GM19395 (cell line): ENCODE measurements at regions not wholly inside any gene's neighbourhood (a gene's known extent, or its start where the extent isn't known, plus 50 kb on each side); places are given as distances from the start of the nearest gene placed in this dataset.

Experiments
- ATAC-seq: cut with Tn5 transposase; IDR thresholded peaks from one replicate; pipeline ENCODE4 v1.9.1; 2021; ENCODE audit warnings: mild to moderate bottlenecking, moderate library complexity; ENCODE audit not compliant: unreplicated experiment

DNA sequence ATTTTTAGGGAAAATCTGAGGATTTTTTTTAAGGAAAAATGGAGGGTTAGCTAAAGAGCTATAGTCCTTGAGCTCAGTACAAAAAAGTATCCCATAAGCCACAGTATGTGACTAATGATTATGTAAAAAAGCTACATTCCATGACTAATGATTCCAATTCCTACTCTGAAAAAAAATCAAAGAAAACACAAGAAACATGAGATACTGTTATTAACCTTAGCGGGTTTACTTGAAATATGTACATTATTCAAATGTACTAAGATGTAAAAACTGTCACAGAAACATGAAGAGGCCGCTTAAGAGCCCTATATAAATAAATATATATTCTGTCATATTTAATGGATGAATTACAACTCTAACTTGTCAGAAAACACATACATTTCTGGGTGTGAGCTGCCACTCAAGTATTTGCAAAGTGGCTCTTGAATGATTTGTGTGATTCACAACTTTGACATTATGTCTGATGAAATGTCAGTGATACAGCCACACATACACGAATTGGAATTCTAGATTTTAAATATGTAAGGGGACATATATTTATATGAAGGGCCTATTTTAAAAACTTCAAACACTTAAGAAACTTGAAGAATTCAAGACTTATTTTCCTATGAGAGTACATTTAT is 518.7 kb upstream of the SUCLG2 start:
- ATAC-seq: no peak

GRCh38 chr3:68172039-68172438 is 517.6 kb upstream of the SUCLG2 start:
- ATAC-seq: no peak

- ATAC-seq: no peak
These were observed 509.6 kb upstream of the SUCLG2 start for GRCh38 chr3:68163968-68164367.

- ATAC-seq: no peak
These were observed 508.6 kb upstream of the SUCLG2 start for GRCh38 chr3:68163062-68163461.

DNA sequence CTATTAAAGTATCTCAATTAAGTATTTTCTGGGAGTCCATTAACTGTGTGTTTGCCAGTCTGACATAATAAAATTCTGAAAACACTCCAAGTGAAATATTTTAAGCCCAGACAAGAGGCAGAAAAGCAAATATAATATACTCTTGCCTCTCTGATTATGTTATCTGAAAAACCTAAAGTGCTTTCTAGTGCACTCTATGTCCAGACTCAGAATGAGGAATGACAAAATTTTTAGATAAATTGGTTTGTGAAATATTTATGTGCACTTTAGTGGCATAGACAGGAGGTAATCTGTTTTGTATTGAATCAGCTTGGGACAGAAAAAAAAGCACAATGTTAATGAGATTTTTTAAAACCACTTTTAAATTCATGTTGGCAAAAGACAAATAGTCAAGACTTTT is 508.2 kb upstream of the SUCLG2 start:
- ATAC-seq: no peak

DNA sequence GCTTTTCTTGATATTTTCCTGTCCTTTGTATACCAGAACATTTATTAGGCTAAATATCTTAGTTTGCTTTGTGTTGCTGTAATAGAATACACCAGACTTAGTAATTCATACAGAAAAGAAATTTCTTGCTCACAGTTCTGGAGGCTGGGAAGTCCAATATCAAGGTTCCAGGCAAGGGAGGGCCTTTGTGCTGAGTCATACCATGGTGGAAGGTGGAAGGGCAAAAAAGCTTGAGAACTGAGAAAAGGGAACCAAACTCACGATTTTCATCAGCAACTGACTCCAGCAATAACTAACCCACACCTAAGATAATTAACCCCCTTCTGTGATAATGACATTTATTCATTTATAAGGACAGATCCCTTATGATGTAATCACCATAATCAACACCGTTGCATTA is 496.9 kb upstream of the SUCLG2 start:
- ATAC-seq: no peak

GRCh38 chr3:68148447-68148846 is 494.0 kb upstream of the SUCLG2 start:
- ATAC-seq: no peak

DNA sequence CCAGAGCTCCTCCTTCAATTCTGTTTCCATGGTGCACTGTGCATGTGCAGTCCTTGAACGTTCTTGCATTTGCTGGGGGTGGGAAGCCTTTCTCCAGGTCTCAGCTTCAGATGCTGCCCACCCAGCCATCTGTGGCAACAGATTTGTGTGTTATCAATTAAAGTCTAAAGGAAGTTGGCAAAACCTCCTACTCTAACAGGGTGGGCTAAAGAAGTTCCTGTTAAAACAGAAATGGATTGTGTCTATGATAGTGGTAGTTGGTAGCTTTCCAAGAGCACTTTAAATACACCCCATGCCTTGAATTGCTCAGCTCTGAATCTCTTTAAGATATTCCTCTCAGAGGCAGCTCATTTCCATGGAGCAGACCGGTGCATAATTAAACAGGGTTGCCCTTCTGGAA is 488.0 kb upstream of the SUCLG2 start:
- no peak for ATAC-seq

- ATAC-seq: no peak
These were observed 485.5 kb upstream of the SUCLG2 start for GRCh38 chr3:68139897-68140296.

- no peak for ATAC-seq
These were observed 482.0 kb upstream of the SUCLG2 start for GRCh38 chr3:68136411-68136810.

DNA sequence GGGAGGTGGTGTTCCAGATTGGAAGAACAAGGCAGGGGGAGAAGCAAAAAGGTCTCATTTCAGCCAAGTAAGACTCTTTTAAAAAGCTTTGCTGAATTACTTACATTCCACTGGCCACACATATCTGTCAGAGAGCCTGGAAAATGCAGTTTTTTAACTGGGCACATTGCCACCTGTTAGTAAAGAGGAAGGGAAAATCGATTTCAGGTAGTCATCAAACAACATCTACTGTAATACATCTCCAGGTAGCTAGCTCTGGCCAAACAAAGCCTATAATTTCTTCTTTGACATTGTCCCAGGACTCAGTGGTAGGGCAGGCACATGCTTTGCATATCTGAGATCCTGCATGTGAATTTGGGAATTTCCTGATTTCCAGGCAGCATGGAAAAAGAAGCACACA is 480.7 kb upstream of the SUCLG2 start:
- no peak for ATAC-seq

GRCh38 chr3:68129065-68129464 is 474.7 kb upstream of the SUCLG2 start:
- ATAC-seq: no peak

DNA sequence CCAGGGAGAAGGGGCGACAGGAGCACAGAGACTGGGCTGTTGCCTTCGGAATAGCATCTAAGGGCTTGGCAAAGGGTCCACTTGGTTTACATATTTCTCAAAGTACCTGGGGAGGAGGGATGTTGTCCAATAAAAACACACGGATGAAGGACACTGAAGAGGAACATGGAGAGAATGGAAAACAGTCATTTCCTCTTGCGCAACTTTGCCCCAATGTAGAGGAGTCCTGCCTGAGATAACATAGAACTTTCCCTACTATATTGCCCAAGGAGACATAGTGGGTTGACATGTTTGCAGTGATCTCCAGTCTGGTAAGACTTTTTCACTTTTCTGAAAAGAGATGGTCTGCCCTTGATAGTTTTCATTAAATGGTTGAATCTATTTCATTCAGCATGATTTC is 468.8 kb upstream of the SUCLG2 start:
- ATAC-seq: no peak

DNA sequence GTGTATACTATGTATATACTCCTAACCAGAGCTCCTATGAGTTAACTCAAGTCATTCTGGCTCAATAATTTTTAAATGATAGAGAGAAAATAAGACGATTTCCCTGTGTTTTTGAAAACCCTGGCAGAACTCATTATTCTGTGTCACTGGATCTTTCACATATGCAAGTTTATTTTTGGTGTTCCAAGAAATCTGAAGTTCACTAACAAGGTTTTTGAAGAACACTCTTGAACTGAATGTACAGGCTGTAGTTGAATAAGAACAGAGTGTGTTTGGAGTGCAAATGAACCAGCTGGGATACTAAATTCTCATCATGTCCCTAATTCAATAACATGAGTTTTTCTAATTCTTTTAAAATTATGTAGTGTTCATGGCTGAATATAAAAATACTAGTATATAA is 466.9 kb upstream of the SUCLG2 start:
- ATAC-seq: no peak

DNA sequence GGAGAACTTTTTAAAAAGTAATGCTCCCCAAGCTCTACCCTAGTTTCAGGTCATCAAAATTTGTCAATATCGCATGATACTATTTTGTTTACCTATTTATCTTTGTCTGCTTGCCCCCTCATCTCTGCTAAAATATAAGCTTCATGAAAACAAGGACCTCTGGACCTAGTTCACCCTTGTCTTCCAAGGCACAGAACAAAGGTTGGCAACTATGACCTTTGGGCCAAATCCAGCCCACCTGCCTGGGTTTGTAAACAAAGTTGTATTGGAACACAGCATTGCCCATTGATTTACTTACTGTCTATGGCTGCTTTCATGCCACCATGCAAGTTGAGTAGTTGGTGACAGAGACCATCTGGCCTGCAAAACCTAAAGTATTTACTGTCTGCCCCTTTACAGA is 462.2 kb upstream of the SUCLG2 start:
- no peak for ATAC-seq

DNA sequence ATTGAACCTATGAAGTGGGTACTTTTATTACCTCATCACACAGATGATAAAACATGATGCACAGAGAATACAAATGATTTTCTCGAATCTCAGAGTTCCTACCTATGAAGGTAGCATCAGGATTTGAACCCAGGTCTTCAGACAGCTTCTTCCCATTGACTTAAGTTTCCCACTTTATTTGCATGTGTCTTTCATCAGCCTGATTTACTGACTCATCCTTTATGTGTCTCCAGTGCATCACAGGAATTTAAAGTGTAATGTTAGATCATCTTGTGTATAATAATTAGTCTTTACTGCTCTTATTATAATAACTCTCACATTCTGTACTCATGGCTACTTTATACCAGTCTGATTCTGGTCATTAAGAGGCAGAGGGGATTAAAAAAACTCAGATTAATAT is 449.4 kb upstream of the SUCLG2 start:
- no peak for ATAC-seq

- ATAC-seq: no peak
These were observed 436.2 kb upstream of the SUCLG2 start for GRCh38 chr3:68090571-68090970.

DNA sequence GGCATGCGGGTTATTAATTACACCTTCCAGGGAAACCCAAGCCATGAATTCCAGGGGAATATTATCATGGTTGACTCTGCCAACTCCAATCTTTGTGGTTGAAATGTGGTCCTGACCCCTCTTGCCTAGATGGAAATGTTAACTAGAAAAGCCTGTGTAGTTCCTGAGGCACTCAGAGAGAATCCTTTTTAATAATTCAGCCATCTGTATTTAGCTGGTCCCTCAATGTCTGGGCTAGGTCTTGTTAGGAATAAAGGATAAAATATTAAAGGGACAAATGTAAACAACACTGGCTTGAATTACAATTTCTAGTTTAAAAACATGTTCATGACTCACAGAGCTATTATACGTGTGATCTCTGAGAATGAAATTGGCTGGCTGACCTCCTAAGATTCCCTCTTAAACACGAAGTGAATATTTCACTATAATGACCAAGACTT is 435.2 kb upstream of the SUCLG2 start:
- ATAC-seq: no peak

GRCh38 chr3:68088636-68089035 is 434.2 kb upstream of the SUCLG2 start:
- no peak for ATAC-seq

DNA sequence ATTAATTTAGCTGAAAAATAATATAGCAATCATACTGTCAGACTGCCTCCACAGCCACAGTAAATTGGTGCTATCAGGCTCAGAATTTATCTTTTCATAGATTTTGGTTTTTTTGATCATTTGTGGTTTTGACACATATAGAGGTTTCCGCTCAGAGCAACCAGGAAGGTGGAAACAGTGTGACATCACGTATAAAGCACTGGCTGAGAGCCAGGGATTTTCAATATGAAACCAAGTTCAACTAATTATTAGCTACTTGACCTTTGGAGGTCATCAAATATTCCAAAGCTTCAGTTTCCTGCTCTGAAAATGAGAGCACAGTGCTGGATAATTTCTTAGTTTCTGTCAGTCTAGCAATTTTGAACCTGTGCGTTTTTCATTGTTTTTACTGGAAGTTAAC is 433.8 kb upstream of the SUCLG2 start:
- ATAC-seq: no peak

- no peak for ATAC-seq
These were observed 417.6 kb upstream of the SUCLG2 start for GRCh38 chr3:68072062-68072461.

DNA sequence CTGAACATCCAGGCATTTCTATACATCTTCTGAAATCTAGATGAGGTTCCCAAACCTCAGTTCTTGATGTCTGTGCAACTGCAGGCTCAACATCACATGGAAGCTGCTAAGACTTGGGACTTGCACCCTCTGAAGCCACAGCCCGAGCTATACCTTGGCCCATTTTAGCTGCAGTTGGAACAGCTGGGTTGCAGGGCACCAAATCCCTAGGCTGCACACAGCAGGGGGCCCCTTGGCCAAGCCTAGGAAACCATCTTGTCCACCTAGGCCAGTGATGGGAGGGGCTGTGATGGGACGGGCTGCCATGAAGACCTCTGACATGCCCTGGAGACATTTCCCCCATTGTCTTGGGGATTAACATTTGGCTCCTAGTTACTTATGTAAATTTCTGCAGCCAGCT is 415.8 kb upstream of the SUCLG2 start:
- no peak for ATAC-seq

GRCh38 chr3:68067314-68067713 is 412.9 kb upstream of the SUCLG2 start:
- no peak for ATAC-seq

DNA sequence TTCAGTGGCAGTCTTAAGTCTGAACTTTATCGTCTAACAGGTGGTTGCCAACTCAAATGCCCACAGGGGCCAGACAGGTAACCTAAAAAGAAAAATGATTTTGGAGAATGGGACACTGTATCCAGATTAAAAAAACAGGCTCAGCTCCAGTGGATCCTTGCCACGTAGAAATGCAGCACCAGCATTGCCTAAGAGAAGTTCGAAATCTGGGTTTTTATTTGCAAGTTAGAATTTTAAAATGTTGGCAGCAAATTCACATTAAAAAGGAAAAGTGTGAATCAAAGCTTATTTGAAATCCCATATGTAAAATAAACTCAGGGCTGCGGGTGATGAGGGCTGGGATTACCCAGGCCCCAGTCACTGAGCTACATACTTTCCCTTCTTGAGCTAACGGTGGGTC is 408.5 kb upstream of the SUCLG2 start:
- ATAC-seq: no peak
